Activated CD4-positive, alpha-beta T cell treated with anti-CD3 and anti-CD28 coated beads, Interleukin-2, Interleukin-6, amounts not matched to agents 100 ng/mL and 50 ng/mL, durations not matched to agents 16 hours and 8 hours (primary cell): ENCODE measurements at regions not wholly inside any gene's neighbourhood (a gene's known extent, or its start where the extent isn't known, plus 50 kb on each side); places are given as distances from the start of the nearest gene placed in this dataset.
"Not testable (repeated sequence)": the region's sequence is repeated elsewhere in the genome, so short reads cannot be mapped to it uniquely, and the experiment has no call there.

Experiments
- DNase-seq: peaks from one replicate; pipeline ENCODE4 v3.0.0-alpha.2; 2020

DNA sequence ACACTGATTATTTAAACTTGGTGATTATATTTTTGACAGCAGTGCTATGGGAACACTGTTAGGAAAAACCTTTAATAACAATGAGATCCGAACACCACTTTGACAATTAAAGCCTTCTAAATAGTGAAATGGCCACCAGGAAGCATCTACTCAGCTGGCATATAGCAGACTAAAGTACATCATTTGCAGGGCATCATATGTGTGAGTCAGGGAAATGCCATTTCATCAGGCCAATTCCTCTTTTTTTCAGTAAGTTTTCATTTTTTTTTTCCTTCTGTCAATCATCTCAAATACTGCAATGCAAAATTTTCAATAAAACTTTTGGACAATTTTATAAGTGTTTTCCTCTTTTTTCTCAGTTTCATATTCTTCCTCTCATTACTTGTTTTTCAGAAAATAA is 521.4 kb upstream of the SEMA3D start:
- no peak for DNase-seq

GRCh38 chr7:85705076-85705475 is 518.2 kb upstream of the SEMA3D start:
- DNase-seq, result no peak

DNA sequence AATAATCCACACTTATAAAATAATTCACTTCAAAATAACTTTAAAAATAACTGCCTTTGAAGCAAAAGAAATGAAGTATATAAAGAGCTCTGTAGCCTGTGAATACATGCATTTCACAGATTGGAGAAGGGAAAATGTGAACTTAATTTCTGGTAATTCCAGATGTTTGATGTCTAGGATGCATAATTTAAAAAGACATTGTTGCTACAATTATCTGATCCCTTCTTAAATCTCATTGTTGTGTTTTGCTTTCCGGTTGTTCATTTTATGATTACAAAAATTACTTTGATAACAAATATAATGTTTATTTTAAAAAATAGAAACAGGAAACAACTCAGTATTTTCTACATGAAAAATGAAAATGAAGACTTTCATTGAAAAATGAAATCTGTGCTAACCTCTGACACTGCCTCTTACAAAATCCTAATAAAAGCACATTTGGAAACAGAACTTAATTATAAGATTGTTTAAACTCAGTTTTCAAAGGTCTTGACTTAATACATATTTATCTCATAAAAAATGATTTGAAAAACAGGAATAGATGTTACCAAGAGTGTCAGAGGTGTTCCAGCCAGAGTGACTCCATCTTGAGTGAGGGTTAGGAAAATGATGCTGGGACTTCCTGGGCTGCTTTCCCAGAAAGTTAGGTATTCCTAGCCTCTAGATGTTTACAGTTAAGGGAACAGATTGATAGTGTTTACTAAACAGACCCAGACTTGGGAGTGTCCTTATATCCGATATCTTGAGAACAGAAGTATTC is 516.6 kb upstream of the SEMA3D start:
- DNase-seq, result no peak

DNA sequence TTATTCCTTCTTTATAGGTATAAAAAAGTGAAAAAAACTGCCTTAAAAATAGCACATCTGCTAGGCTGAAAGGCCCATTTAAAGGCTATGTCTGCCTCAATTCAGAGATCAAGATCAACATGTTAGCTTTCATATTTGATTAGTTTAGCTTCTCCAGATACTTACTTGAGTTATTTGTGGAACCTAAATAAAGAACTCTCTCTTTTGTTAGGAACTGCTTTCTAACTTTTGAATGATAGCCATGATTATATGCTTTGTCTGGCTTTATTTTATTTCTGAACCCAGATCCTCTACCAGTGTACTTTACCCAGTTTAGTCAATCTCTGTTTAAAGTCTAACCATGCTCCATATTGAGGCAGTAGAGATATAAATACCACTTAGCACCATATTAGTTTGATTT is 515.5 kb upstream of the SEMA3D start:
- no peak for DNase-seq

GRCh38 chr7:85699482-85699881 is 512.6 kb upstream of the SEMA3D start:
- no peak for DNase-seq

GRCh38 chr7:85695533-85695932 is 508.7 kb upstream of the SEMA3D start:
- DNase-seq, result no peak

DNA sequence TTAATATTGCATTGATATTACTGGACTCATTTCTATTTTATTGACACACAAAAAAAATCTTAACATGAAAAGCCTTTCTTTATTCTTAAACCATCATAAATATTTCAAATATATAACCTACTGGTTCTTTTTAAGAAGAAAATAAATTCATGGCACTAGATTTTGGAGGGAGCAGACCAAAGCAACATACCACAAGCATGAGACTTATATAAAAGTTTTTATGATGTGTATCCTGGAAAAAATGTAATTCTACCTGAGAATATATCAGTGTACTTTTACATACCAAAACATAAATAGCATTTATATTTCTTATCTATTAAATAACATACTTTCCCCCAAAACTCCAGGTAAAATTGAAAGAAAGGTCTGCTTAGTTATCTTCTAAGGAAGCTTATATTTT is 508.2 kb upstream of the SEMA3D start:
- DNase-seq, result no peak

GRCh38 chr7:85693326-85693725 is 506.5 kb upstream of the SEMA3D start:
- DNase-seq, result no peak

DNA sequence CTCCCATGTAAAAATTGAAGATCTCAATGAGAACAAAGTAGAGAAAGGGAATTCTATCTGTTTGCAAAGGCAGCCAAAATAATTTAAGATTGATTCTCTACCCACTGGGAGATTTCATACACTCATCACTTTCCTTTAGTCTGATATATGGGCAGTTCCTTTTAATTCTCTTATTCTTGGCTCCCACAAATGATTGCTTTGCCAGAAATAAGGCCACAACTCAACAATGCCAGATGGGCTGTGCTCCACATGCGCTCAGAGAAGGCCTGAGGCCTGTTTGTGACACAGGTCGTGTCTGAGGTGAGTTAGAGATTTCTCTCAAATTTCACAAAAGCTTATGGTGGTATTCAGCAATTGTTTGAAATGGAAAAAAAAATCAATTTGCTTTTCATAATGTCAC is 501.9 kb upstream of the SEMA3D start:
- no peak for DNase-seq

DNA sequence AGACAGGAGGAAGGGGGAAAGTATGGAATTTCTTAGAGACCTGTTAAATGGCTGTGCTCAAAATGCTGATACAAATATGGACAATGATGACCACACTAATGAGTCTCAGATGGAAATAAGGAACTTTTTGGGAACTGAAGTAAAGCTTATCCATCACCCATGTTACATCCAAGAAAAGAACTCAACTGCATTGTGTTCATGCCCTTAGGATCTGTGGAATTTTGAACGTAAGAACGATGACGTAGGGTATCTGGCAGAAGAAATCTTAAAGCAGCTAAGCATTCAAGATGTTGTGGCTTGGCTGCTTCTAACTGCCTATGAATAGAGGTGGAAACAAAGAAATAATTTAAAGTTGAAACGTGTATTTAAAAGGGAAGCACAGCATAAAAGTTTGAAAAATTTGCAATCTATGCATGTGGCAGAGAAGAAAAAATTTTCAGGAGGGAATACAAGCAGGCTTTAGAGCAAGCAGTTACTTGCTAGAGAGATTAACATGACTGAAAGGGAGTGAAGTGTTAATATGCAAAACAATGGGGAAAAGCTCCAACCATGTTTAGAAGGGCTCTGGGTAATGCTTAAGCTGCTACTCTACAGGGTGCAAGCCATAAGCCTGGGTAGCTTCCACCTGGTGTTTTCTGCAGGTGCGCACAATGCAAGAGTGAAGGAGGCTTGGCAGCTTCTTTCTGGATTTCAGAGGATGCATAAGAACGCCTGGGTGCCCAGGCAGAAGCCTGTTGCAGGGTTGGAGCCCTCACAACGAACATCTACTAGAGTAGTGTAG is 499.7 kb upstream of the SEMA3D start:
- no peak for DNase-seq

DNA sequence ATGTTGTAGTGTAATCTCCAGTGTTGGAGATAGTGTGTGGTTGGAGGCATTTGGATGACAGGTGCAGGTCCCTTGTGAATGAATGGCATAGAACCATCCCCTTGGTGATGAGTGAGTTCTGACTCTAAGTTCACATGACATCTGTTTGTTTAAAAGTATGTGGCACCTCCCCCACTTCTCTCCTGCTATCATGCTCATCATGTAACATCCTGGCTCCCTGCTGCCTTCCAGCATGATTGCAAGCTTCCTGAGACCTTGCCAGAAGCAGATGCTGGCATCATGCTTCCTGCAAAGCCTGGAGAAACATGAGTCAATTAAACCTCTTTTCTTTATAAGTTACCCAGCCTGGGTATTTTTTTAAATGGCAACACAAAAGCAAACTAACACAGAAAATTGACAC is 499.0 kb upstream of the SEMA3D start:
- DNase-seq, result no peak

GRCh38 chr7:85682833-85683620 is 496.2 kb upstream of the SEMA3D start:
- DNase-seq, result no peak

DNA sequence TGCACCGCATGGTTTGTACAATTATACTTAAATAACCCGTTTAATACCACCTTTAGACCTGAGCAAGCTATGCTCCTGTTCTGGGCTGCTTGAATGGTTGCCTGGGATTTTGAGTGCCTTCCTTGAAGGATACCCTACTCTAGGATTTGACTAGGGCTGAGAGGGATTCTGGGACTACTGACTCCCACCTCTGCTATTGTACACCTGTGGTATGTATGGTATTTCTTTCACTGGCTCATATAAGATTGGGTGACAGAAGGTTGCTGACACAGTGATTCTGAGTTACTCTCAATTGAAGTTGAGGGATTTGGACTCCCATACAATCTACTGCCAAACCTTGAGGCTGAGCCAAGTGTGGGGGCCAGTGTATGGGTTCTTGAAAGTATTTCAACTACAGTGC is 494.4 kb upstream of the SEMA3D start:
- no peak for DNase-seq

DNA sequence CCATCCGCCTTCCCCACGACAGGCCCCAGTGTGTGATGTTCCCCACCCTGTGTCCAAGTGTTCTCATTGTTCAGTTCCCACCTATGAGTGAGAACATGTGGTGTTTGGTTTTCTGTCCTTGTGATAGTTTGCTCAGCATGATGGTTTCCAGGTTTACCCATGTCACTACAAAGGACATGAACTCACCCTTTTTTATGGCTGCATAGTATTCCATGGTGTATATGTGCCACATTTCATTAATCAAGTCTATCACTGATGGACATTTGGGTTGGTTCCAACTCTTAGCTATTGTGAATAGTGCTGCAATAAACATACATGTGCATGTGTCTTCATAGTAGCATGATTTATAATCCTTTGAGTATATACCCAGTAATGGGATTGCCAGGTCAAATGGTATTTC is 488.2 kb upstream of the SEMA3D start:
- not testable (repeated sequence) for DNase-seq

- no peak for DNase-seq
Observed at GRCh38 chr7:85673876-85674275, 487.0 kb upstream of the SEMA3D start.

DNA sequence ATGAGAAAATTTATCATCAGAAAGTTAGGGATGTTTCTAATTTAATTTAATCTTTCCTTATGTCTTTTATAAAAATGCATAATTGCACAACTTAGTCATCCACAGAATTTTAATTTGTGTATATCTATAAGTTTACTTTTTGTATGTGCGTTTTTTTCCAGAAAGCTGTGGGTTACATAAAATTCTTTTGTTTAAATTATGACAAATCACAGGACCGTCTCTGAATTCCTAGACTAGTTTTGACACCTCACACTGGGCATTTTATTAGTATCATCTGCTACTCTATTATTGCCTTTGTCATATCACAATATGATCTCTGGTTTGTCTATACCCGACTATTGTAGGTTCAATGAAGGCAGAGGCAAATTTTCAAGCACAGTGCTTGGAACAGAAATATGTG is 482.4 kb upstream of the SEMA3D start:
- no peak for DNase-seq

DNA sequence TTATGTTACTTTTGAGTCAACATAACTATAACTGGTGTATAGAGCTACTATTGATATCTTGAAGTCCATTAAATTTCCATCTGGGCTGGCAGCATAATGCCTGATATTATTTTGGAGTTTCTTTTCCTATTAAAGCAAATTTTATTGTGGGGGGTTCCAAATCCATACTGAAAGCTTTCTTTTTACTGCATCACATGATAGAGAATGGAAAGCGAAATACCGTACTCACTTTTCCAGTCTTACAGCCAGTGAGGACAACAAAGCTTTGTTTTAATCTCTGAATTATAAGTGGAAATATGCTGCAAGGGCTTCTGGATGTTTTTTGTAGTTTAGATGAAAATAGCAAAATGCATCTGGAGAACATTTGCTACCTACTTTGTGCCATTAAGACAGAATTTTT is 477.5 kb upstream of the SEMA3D start:
- no peak for DNase-seq

DNA sequence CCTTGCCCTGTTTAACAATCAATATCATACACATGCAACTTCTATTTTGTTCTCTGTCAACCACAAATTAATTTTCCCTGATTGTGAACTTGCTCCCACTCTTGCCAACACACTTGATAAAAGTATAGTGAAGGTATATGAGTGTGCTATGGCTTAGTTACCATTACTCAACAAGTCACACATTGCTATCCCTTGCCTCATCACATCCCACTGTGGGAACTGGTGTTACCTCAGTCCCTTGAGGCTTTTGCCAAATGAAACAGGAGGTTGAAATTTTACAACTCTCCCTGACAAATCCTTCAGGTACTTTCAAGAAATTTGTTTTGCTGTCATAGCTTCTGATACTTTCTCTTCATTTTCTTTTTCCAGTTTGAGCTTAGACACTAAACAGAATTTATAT is 472.5 kb upstream of the SEMA3D start:
- no peak for DNase-seq

DNA sequence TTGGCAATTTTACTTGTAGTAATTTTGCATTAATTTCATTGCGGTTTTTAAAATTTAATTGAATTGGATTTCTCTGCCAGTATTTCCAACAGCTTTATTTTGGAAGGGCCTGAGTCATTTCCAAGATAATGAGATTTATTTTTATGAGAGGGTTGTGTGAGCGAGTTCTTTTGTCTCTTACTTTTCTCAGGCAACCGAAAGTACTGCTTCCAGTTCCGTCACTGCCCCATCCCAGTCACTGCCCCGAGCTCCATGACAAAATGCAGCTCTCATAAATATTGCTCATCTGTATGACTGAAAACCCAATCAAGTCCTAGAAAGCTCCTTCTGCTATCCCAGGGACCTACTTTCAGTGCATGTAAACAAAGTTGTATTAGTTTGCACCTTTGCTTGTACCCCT is 468.4 kb upstream of the SEMA3D start:
- DNase-seq, result no peak

DNA sequence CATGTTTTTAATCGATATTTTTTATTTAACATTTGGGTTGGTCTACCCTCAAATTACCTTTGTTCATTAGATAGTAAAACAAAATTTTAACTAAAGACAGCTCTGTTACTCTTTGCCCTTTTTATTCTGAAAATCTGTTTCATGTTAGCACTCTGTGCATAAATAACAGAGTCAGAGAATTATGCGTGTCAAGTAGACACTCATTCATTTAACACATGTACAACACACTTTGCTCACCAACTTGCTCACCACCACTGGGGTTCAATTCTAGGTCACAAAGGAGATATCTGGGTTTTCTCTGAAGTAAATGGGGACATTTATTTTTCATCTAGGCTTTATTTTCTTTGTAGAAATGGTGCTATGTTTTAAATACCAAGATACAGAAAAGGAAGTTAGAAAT is 457.4 kb upstream of the SEMA3D start:
- no peak for DNase-seq

- DNase-seq, result no peak
Observed at GRCh38 chr7:85641331-85641730, 454.5 kb upstream of the SEMA3D start.

GRCh38 chr7:85638394-85638793 is 451.5 kb upstream of the SEMA3D start:
- DNase-seq, result no peak

DNA sequence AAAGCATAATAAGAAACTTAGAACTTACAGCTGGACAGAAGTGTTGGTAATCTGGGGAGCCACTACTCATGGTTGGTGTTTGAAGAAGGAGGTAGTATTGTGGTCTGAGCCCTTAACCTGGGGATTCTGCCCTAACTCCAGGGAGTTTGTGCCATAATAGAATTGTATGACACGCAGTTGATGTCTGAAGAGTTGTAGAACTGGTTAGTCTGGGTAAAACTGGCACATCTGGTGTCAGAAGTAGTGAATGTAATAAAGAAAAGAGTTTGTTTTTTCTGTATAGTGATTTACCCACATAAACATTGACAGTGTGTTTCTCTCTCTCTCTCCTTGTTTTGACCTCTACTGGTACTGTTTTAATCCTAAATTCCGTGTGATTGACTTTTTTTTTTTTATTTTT is 448.1 kb upstream of the SEMA3D start:
- no peak for DNase-seq
